ENCODE measurements at regions not wholly inside any gene's neighbourhood (a gene's known extent, or its start where the extent isn't known, plus 50 kb on each side); places are given as distances from the start of the nearest gene placed in this dataset.

DNA sequence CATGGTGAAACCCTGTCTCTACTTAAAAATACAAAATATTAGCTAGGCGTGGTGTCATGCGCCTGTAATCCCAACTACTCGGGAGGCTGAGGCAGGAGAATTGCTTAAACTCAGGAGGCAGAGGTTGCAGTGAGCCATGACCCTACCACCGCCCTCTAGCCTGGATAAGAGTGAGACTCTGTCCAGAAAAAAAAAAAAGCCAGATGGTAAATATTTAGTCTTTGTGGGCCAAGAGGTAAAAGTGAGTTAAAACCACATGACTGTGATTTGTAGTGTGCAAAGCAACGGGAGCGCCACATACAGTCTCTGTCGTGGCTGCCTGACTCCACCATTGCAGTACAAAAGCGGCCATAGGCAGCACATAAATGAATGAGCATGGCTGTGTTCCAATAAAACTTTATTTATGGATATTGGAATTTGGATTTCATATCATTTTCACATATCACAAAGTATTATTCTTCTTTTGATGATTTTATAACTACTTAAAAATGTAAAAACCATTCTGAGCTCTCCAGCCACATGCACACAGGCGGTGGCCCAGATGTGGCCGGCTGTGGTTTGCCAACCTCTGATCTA lies 51.8 kb upstream of the CASZ1 start:
- no peak for DNase-seq

DNA sequence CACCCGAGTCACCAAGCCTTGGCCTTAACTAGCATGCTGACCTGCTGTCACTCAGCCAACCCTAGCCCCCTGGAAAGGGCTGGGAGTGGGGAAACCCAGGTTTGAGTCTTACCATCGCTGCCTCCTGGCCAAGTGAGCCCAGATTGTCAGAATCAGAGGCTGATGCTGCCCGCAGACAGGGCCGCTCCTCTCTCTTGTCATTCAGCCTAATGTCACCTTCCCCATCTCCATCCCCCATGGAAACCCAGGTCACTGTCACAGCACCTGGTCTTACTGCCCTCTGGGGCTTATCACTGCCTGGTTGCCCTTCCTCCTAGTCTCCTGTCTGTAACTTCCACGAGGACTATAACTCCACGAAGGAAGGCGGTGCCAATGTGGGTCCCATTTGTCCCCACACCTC lies 53.6 kb upstream of the CASZ1 start:
- DNase-seq = no peak

DNA sequence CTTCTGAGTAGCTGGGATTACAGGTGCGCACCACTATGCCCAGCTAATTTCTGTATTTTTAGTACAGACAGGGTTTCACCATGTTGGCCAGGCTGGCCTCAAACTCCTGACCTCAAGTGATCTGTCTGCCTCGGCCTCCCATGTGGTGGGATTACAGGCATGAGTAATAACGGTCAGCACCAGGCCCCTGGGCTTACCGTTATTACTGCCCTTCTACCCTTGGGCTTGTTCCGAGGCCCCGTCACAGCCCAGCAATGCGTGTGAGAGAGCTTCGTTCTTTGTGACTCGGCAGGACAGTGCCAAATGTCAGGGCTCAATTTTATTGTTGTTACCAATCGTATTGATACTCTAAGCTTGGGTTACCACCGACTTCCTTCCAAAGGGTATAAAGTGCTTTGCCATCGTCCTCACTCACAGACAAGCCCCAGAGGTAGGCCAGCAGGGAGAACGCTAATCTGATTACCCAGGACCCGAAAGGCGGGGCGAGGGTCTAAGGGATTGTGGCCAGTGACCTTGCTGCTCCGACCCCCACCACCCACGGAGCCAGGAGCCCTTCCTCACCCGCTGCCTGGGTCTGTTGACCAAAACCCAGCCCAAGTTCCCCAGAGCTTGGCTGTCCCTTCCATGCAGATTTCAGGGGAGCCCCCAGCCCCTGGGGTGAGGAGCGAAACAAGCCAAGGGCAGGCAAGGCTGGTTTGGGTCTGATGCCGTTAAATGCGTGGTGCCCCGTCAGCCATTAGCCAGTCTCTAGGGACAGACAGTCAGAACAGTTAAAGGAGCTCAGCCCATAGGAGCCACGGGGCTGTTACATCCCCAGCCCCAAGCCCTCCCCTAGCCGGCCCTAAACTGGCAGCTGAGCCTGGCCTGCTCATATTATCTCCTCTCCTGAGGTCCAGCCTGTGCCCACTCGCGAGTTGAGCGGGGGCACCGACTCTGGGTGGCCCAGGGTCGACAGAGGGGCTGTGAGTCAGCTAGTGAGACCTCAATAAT lies 54.9 kb upstream of the CASZ1 start:
- no peak for DNase-seq

DNA sequence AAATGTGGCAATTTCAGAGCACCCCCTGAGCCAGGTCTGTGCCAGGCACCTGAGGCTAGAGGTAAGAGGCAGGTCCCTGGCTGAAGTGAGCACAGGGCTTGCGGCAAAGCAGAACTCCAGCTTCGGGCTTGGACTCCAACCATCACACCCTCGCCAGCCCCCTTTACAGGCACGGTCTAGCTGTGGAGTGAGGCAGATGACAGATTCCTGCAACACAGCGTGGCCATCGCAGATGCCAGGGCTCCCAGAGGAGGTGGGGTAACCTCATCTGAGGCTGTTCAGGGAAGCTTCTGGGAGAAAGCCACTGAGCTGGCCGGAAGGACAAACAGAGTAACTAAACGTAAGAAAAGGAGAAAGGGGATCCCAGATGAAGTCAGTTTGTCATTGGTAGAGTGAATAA lies 55.6 kb upstream of the CASZ1 start:
- DNase-seq = no peak

DNA sequence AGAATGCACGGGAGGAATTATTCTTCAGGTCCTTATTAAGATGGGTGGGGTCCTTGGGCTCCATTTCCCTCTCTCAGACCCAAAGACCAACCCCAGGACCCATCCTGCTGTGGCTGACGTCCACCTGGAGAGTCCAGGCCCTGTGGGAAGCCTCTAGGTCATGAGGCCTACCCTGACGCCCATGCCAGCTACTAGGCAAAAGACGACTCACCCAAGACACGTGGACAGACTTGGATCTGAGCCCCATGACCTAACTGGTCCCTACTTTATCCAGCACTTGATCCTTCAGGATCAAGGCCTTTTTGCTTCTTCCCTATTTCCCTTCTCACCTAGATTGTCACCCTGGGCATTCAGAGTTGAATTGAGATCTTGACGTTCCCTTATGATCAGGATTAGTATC lies 56.0 kb upstream of the CASZ1 start:
- no peak for DNase-seq

DNA sequence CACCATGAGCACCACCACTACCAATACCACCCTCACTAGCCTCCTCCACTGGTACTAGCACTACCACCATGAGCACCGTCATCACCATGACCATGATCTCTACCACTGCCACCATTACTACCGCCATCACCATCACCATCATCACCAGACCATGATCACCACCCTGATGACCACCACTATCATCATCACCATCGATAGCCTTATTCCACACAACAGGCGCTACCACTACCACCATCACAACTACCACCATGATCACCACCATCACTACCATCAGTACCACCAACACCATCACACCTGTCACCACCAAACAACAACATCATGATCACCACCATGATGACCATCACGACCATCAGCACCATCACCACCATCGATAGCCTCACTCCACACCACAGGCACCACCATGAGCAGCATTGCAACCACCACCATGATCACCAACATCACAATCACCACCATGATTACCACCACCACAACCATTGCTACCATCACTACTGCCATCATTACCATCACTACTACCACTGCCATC lies 56.6 kb upstream of the CASZ1 start:
- DNase-seq = no peak

DNA sequence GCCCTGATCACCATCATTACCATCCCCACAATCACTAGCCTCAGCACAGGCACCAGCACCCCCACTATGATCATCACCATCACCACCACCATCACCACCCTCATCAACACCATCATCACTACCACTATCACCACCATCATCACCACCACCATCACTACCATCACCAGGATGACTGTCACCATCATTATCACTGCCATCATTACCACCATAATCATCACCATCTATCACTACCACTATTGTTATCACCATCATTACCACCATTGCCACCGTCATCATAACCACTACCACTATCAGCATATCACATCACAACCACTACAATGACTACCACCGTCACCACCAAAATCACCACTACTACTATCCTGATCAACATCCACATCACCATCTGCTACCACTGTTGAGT lies 57.3 kb upstream of the CASZ1 start:
- no peak for DNase-seq

DNA sequence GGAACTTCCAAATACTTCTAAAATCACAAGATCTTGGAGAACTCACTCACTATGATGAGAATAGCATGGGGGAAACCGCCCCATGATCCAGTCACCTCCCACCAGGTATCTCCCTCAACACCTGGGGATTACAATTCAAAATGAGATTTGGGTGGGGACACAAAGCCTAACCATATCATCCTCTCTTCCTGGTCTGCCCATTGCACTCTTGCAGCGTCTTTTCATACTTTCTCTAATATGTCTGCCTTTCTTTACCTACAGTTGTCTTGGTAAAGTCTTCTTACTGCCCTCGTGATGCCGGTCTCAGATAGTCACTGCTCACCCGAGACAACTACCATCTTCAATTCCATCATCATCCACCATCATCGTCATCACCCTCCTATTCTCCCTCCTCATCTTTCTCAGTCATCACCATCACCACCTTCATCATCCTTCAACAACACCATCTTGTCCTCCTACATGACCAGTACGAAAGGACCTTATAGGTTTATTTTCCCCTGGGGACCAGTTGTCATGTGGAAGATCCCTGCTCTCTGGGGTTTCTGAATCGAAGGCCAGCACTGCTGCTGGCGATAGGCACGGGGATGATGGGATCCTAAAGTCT lies 58.5 kb upstream of the CASZ1 start:
- DNase-seq = no peak

DNA sequence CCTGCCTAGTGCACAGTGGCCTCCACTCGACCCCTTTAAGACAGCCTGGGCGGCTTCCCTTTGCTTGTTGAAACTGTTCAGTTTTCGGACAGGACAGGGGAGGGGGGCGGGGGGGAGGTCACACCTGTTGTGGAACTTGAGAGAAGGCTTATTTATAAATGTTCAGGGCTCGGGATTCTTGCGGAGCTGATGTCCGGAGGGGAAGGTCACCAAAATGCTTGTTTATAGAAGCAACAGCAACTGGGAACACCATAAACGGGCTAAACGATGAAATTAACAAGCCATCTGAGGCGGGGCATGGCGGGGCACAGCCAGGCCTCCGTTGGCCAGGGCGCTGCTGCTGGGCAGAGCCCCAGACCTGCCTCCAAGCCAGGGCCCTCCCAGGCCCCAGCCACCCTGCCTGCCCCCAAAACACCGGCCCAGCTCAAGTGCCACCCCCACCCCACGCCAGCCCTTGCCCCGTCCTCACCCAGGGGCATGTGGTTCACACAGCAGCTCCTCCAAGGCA lies 59.8 kb upstream of the CASZ1 start:
- DNase-seq = no peak

DNA sequence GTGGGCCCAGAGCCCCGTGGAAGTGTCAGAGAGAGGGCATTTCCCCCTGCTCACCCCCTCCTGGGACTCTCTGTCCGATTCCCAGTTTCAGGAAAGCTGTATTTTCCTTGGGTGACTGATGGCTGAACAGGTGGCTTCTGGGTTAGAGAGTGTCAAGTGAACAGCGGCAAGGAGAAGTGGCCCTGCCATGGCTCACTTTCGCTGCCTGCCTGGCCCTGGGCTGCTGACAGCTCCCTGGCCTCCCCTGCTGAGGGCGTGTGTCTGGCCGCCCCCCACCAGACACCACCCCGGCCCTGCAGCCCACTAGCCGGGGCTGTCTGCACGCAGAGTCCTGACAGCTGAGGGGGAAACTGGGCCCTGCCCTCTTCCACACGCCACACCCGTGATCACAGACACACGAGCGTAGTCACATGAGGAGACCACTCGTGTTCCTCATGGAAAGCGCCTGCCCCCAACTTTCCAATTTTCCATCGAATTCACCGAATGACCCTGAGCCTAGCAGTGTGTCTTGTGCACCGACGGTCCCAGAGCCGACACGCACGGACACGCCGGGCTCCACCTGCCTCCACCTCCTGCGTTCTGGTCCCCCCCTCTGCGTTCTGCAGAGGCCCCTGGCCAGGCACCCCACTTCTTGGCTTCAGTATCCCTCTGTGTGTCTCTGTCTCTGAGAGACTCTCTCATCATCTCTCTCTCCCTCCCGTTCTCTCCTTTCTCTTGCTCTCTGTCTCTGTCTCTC lies 60.6 kb upstream of the CASZ1 start:
- no peak for DNase-seq

DNA sequence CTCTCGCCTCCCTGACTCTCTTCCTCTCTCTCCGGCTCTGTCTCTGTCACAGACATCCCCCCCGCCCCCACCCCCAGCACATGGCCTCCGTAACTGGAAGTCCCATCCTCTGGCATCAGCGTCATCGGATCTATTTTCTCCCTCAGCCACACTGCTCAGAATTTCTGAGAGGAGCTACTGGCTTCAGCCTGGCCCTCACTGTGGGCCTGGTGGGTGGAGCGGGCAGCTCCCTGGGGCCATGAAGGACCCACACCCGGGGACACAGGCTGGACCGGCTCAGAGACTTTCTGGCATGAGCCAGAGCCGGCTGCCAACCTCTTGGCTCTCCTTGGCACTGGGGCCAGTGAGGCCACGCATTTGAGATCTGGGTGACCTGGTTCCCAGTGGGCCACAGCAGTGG lies 61.2 kb upstream of the CASZ1 start:
- no peak for DNase-seq

DNA sequence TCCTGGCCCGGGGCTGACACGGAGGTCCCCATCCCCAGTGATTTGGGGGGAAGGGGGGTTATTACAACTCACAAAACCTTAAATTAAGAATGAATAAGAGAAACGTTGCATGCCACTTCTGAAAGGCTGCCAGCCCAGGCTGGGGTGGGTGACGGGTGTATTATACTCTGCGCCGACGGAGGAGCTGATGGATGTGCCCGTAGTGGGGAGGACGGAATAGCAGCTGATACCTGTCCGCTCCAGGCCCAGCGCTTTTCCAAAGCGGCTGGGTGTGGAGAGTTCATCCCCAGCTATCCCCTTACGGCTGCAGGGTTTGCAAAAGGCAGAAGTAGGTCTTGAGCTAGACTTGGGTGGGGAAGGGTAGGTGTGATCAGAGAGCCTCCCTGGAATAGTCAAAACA lies 63.8 kb upstream of the CASZ1 start:
- DNase-seq = no peak

DNA sequence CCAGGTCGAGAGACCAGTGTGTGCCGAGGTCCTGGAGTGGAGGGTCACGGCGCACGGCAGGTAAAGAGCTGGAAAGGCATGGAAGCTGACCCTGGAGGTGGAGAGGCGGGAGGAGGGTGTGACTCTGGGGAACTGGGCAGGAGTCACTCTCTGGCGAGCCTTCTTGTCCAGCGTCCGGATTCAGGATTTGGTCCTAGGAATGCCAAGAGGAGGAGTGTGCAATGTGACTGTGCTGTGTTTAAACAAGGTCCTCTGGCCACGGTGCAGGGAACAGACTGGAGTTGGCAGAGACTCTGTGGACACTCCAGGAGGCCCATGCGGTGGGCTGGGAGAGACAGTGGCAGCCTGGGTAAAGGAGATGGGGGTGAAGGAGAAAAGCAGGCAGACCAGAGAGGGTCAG lies 64.2 kb upstream of the CASZ1 start:
- DNase-seq = no peak

DNA sequence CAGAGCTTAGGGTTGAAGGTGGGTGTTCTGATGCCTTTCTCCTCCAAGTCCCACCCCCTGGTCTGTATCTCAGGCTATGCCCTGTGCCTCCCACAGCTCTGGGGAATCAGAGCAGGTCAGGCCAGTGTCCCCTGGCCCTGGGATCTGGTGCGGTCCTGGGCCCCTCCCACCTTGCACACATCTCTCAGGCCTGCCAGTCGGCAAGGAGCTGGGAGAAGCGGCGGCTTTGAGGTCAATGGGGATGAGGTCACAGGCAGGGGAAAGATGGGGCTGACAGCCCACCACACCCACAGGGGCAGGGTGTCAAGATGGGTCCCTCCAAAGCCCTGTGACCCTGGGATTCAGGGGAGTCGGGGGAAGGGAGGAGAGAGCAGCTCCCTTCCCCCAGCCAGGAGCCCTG lies 65.4 kb upstream of the CASZ1 start:
- DNase-seq = no peak

DNA sequence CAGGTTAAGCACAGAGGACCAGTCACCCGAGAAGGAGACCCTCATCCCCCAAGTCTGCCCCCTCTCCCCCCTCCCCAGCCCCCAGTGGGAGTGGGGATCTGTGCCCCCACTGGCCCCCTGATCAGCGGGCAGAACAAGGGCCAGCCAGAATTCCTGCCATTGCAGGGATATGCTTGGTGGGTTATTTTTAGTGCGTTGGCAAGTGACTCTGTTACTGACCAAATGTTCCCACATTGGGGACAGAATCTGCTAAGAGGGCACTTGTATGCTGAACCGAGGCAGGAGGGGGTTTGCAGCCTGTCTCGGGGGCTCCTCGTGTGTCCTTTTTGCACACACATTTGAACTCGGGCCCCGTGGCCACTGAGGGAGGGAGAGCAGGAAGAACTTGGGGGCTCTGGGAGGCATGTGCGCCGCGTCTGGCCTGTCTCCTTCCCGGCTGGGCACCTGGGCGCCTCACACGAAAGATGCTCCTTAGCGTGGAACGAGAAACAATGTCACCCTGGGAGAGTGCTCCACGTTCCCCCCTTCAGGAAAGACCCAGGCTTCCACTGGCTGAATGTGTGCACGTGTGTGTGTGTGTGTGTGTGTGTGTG lies 66.4 kb upstream of the CASZ1 start:
- DNase-seq = no peak

DNA sequence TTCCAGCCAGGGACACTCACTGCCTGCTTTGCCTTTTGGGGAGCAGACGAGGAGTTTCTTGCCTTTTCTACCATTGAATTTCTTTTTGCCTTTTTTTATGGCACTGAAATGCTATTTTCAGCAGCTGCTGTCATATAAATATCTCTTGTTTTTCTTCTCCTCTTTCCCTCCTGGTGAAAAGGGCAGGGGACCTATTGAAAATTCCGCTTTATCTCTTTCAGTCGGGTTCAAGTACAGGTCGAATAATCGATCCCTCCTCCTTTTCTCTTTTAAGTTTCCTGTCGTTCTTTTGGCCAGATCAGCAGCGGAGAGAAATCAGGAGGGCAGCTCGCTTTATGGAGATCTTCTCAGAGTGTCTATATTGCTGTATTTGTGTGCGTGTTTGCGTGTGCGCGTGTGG lies 67.4 kb upstream of the CASZ1 start:
- no peak for DNase-seq

DNA sequence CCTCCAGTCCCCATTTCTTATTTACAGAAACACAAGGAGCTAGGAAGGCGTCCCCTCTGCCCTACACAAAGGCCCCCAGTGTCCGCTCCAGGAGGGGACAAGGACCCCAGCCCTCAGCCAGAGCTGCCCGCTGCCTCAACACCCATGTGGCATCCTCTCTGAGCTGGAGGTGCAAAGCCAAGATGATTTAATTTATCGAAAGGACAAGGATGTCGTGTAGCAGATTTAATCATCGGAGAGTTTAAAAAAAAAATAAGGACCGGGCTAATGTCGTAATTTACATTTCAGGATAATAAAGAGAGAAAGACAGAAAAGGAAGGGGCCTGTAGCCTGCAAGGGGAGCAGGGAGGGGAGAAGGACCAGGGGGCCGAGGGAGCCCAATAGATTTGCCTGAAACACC lies 68.3 kb upstream of the CASZ1 start:
- no peak for DNase-seq

DNA sequence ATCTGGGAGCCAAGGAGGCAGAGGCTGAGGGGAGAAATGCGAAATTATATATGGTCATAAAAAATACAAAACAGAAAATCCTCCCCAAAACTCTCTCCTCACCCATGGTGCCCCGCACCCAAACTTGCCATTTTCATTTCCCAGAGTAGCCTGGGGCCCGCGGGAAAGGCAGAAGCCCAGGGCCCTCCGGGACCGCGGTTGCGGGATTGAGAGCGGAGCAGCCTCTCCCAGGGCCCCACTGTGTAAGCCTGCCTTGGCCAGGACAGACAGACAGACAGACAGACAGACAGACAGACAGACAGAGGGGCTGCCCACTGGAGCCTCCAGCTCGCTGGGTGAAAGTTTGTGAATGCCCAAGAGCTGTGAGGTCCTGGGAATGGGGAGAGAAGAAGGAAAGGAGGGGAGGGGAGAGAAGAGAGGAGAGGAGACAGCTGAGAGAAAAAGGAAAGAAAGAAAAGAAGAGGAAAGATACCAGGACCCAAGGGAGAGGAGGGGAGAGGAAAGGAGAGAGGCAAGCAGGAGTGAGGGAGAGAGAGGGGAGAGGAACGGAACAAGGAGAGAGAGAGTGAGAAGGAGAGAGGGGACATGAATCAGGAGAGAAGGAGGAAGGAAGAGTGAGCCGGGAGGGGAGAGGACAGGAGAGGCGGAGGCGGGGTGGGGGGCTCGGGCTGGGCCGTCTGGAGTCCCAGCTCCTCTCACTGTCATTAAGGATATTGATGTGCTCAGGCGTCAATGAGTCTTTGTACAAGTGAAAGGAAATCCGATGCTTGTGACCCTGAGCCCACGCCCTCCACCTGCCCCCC lies 69.3 kb upstream of the CASZ1 start:
- DNase-seq = no peak

DNA sequence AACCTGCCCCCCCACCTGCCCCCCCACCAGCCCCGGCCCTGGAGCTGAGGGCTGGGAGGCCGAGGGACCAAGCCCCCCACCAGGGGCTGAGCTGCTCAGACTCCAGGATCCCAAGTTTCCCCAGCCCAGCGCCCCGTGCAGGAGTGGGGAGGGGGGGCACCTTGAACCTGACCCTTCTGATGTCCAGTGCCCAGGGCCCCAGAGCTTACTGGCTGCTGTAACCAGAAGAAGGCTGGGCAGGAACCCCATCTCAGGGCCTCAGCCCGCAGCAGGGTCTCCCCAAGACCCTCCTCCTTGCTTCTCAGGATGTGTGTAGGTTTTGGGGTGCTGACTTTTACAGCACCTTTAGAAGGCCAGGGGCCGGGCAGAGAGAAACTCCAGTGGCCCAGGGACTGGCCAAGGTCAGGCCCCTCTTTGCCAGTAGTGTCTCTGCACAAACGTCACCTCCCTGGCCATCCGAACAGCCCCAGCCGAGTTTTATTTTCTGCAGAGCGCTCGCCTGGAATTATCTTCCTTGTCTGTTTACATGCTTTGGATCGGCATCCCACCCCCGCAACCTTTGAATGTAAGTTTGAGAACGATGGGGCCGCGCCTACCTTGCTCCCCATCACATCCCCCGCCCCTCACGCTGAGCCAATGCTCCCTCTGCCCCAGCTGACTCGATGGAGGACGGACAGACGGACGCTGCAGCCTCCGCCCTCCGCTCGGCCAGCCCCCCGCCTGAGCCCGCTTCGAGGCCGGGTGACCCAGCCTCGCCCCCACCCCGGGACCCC lies 70.1 kb upstream of the CASZ1 start:
- DNase-seq = peak; percentile 34 to 46

DNA sequence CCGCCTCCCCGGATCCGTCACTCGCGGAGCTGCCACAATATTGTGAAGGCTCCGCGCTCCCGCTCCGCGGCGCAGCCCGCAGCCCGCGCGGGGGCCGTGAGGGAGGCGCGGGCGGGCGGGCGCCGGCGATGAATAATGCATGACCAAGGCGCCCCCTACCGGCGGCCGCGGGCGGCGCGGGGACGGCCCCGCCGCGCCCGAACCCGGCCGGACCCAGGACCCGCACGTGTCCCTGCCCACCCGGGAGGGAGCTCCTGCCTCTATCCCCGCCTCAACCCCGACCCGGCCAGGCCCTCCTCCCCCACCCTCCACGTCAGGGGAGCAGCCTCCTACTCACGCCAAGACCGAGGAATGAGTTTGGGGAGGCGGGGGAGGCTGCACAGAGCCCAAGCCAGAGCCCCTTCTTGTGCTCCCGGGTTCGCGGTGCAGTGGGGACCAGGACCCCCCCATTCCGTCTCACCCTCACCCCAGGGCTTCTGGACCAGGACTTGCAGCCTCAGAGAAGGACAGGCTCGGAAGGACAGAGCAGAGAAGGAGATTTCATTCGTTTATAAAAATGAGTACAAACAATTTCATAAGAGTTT lies 70.8 kb upstream of the CASZ1 start:
- peak; percentile 64 to 66 for DNase-seq

Data from activated CD4-positive, alpha-beta T cell treated with anti-CD3 and anti-CD28 coated beads for 4 hours (primary cell).